Lower leg skin (tissue), 4 donors: ENCODE measurements at regions not wholly inside any gene's neighbourhood (a gene's known extent, or its start where the extent isn't known, plus 50 kb on each side); places are given as distances from the start of the nearest gene placed in this dataset.

Source experiments
- DNase-seq, 2 donors: peaks; one replicate each; pipeline ENCODE4 v3.0.0-alpha.2; 2019; ENCODE audit warnings: low spot score in 2 of 2
- H3K4me3 ChIP-seq: fragments of 200-600 bp; sonication (generic); 2 replicates; pipeline ENCODE4 v1.5.1; 2017; ENCODE audit warnings: mild to moderate bottlenecking, low read depth; ENCODE audit not compliant: poor library complexity, severe bottlenecking
- CTCF ChIP-seq, 3 donors: fragments of 450-650 bp; IDR thresholded peaks; one replicate each; pipeline ENCODE4 v1.5.1; 2016; ENCODE audit warnings: antibody characterized with exemption in 3 of 3, mild to moderate bottlenecking in 3 of 3, moderate library complexity in 2 of 3
- POLR2A ChIP-seq, 2 donors: fragments of 450-650 bp; IDR thresholded peaks; one replicate each; pipeline ENCODE4 v1.6.1; 2016 to 2017; ENCODE audit warnings: antibody characterized with exemption in 2 of 2, mild to moderate bottlenecking in 1 of 2, moderate library complexity in 1 of 2
- WGBS, 2 donors: methylation state at CpG; one replicate each; pipeline ENCODE4 v1.1.5; 2018; 5-methylcytosine and 5-hydroxymethylcytosine counted together
- intact Hi-C: fragments of 100-400 bp; cut with DNase I; formaldehyde crosslinking; loops from one replicate; pipeline ENCODE4 v1.15.0; 2023; ENCODE audit warnings: low total_unique reads

DNA sequence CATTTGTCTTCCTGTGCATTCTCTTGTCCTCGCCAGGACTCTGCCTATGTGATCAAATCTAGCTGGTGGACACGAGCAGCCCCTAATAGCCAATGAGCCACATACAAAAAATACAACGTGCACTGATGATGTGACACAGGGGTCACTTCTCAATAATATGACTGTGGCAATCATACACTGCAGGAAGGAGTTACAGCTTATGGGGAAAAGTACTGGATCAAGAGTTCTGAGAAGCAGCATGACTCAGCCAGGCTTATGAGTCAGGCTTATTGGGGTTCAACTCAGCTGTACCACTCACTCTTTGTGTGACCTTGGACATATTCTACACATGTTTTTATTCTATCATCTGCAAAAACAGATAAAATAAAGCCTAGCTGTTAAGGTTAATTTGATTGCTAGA, 889.4 kb upstream of the TENM4 start:
- H3K4me3 ChIP-seq: no peak overlapping the region
- intact Hi-C loops: no loop called here
- no peak for TF ChIP-seq CTCF (IDR thresholded peaks at IDR 0.05)
- 68 to 77% methylated on average over 3 of the region's 3 CpGs for WGBS, 2 donors
- DNase-seq: no peak

GRCh38 chr11:80328774-80329173, 887.9 kb upstream of the TENM4 start:
- WGBS, 2 donors: 95 to 100% methylated on average over 1 of the region's 1 CpG
- intact Hi-C loops: no loop called here
- TF ChIP-seq CTCF (IDR thresholded peaks at IDR 0.05) (no peak), POLR2A (IDR thresholded peaks at IDR 0.05) (no peak)
- no peak overlapping the region for H3K4me3 ChIP-seq
- DNase-seq: no peak

GRCh38 chr11:80327956-80328614, 887.3 kb upstream of the TENM4 start:
- no peak overlapping the region for H3K4me3 ChIP-seq
- WGBS, 2 donors: 74 to 83% methylated on average over 4 of the region's 4 CpGs
- intact Hi-C loops: no loop called here
- TF ChIP-seq POLR2A (IDR thresholded peaks at IDR 0.05): no peak
- TF ChIP-seq CTCF (IDR thresholded peaks at IDR 0.05): no peak
- DNase-seq: no peak

GRCh38 chr11:80321786-80322185, 881.0 kb upstream of the TENM4 start:
- intact Hi-C loops: no loop called here
- 38 to 51% methylated on average over 2 of the region's 2 CpGs for WGBS, 2 donors
- no peak for DNase-seq
- TF ChIP-seq POLR2A (IDR thresholded peaks at IDR 0.05): no peak
- H3K4me3 ChIP-seq: no peak overlapping the region

DNA sequence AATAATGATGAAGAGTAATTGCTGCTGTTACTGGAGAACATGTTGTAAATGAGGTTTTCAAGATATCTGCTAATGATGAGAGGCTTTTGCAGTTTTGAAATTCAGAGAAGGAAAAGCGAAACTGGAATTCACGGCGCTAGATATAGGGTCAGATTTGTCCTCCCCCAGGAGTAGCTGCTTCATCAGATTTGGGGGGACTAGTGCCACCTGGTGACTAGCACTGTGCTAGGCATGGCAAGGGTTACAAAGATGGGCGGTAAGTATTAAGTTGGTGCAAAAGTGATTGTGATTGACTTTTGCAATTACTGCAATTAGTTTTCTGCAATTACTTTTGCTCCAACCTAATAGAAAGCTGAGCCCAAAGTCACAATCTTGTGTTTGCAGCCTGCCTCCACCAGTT, 879.9 kb upstream of the TENM4 start:
- 88 to 89% methylated on average over 4 of the region's 4 CpGs for WGBS, 2 donors
- intact Hi-C loops: no loop called here
- TF ChIP-seq CTCF (IDR thresholded peaks at IDR 0.05) (no peak), POLR2A (IDR thresholded peaks at IDR 0.05) (no peak)
- no peak overlapping the region for H3K4me3 ChIP-seq
- no peak for DNase-seq

DNA sequence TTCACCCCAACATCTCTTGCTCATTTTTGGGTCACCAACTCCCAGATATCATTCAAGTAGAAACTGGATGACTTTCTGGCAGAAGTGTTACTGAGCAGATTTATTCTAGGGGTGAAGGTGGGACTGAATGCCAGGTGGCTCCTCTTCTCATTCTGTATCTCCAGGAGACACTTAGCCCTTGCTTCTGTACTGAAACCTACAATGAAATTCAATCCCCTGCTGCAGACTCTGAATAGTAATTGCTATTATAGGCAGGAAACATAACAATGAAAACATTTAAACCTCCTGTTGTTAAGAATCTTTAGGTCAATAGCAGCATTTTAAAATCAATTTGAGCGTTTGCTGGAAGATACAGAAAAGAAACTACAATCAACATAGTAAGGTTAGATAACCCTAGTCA, 879.4 kb upstream of the TENM4 start:
- no peak for DNase-seq
- WGBS, 2 donors: 58 to 75% methylated on average over 1 of the region's 1 CpG
- intact Hi-C loops: no loop called here
- TF ChIP-seq POLR2A (IDR thresholded peaks at IDR 0.05) (no peak), CTCF (IDR thresholded peaks at IDR 0.05) (no peak)
- no peak overlapping the region for H3K4me3 ChIP-seq
